ENCODE measurements at regions not wholly inside any gene's neighbourhood (a gene's known extent, or its start where the extent isn't known, plus 50 kb on each side); places are given as distances from the start of the nearest gene placed in this dataset.
"Not testable (repeated sequence)": the region's sequence is repeated elsewhere in the genome, so short reads cannot be mapped to it uniquely, and the experiment has no call there.

- DNase-seq (ENCODE audit: low spot score): no peak
- intact Hi-C loops (cut with DNase I): no loop called here
These were observed 154.2 kb upstream of the DEPDC1 start for GRCh38 chr1:68651115-68651514.

- intact Hi-C loops (cut with DNase I): no loop called here
- DNase-seq (ENCODE audit: low spot score): no peak
These were observed 157.0 kb upstream of the DEPDC1 start for GRCh38 chr1:68653882-68654281.

- intact Hi-C loops (cut with DNase I): no loop called here
- DNase-seq (ENCODE audit: low spot score): no peak
These were observed 176.9 kb upstream of the DEPDC1 start for GRCh38 chr1:68673771-68674170.

- DNase-seq (ENCODE audit: low spot score): no peak
- intact Hi-C loops (cut with DNase I): no loop called here
These were observed 178.5 kb upstream of the DEPDC1 start for GRCh38 chr1:68675336-68675735.

GRCh38 chr1:68677684-68678351 is 180.9 kb upstream of the DEPDC1 start:
- intact Hi-C loops (cut with DNase I): no loop called here

GRCh38 chr1:68696221-68696620 is 199.3 kb upstream of the DEPDC1 start:
- no peak for DNase-seq (ENCODE audit: low spot score)

More at GRCh38 chr1:68677684-68678351, 180.9 kb upstream of the DEPDC1 start:
- no peak for DNase-seq (ENCODE audit: low spot score)

GRCh38 chr1:68703921-68704354 is 207.1 kb upstream of the DEPDC1 start:
- DNase-seq (ENCODE audit: low spot score): no peak
- intact Hi-C loops (cut with DNase I): no loop called here

More at GRCh38 chr1:68696221-68696620, 199.3 kb upstream of the DEPDC1 start:
- intact Hi-C loops (cut with DNase I): no loop called here

- intact Hi-C loops (cut with DNase I): no loop called here
- DNase-seq (ENCODE audit: low spot score): no peak
These were observed 208.0 kb upstream of the DEPDC1 start for GRCh38 chr1:68704800-68705443.

GRCh38 chr1:68705466-68705865 is 208.6 kb upstream of the DEPDC1 start:
- intact Hi-C loops (cut with DNase I): no loop called here
- DNase-seq (ENCODE audit: low spot score): no peak

GRCh38 chr1:68706639-68707317 is 209.9 kb upstream of the DEPDC1 start:
- no peak for DNase-seq (ENCODE audit: low spot score)

GRCh38 chr1:68717330-68717729 is 220.4 kb upstream of the DEPDC1 start:
- DNase-seq (ENCODE audit: low spot score): no peak
- intact Hi-C loops (cut with DNase I): no loop called here

More at GRCh38 chr1:68706639-68707317, 209.9 kb upstream of the DEPDC1 start:
- intact Hi-C loops (cut with DNase I): no loop called here

- DNase-seq (ENCODE audit: low spot score): no peak
- intact Hi-C loops (cut with DNase I): loop anchor here (5.0 kb wide), 1 partner anchor 98 kb away; no protein-coding TSS in a partner anchor
These were observed 223.6 kb upstream of the DEPDC1 start for GRCh38 chr1:68720476-68720875.

- no peak for DNase-seq (ENCODE audit: low spot score)
- intact Hi-C loops (cut with DNase I): loop anchor here (5.0 kb wide), 1 partner anchor 101 kb away; no protein-coding TSS in a partner anchor
These were observed 226.9 kb upstream of the DEPDC1 start for GRCh38 chr1:68723791-68724190.

GRCh38 chr1:68725001-68725752 is 228.3 kb upstream of the DEPDC1 start:
- intact Hi-C loops (cut with DNase I): no loop called here
- peak; percentile 81 for DNase-seq (ENCODE audit: low spot score)

- DNase-seq (ENCODE audit: low spot score); intact Hi-C loops (cut with DNase I): not testable (repeated sequence)
These were observed 242.6 kb upstream of the DEPDC1 start for GRCh38 chr1:68739486-68739885.

- no peak for DNase-seq (ENCODE audit: low spot score)
- intact Hi-C loops (cut with DNase I): no loop called here
These were observed 248.1 kb upstream of the DEPDC1 start for GRCh38 chr1:68745011-68745410.

- DNase-seq (ENCODE audit: low spot score): no peak
- intact Hi-C loops (cut with DNase I): no loop called here
These were observed 248.6 kb upstream of the DEPDC1 start for GRCh38 chr1:68745451-68745850.

- DNase-seq (ENCODE audit: low spot score): no peak
- intact Hi-C loops (cut with DNase I): no loop called here
These were observed 249.5 kb upstream of the DEPDC1 start for GRCh38 chr1:68746378-68746777.

GRCh38 chr1:68751723-68752122 is 254.8 kb upstream of the DEPDC1 start:
- no peak for DNase-seq (ENCODE audit: low spot score)
- intact Hi-C loops (cut with DNase I): no loop called here

- DNase-seq (ENCODE audit: low spot score): no peak
- intact Hi-C loops (cut with DNase I): no loop called here
These were observed 261.9 kb upstream of the DEPDC1 start for GRCh38 chr1:68758666-68759209.

All from cardiac septum (tissue), 1 donor.